HG02571 (cell line): ENCODE measurements at regions not wholly inside any gene's neighbourhood (a gene's known extent, or its start where the extent isn't known, plus 50 kb on each side); places are given as distances from the start of the nearest gene placed in this dataset.

Experiments
- ATAC-seq: cut with Tn5 transposase; IDR thresholded peaks from one replicate; pipeline ENCODE4 v1.9.1; 2021; ENCODE audit warnings: mild to moderate bottlenecking, moderate library complexity; ENCODE audit not compliant: unreplicated experiment

DNA sequence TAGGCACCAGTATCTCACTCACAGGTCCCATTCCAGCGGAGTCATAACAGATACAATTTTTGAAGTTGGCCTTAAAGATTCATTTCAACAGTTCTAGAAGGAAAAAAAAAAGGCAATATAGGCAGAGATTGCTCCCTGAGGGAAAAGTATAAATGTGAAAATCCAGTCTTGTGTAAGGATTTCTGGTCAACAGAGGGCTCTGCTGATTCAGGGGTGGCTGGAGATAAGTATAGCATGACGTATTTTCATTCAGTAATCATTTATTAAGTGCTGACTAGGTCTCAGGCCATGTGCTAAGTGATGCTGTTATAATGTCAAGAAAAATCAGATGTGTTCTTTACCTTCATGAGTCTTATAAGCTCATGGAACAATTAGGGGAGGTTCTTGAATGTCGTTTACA lies 377.3 kb upstream of the MEF2C start:
- no peak for ATAC-seq

DNA sequence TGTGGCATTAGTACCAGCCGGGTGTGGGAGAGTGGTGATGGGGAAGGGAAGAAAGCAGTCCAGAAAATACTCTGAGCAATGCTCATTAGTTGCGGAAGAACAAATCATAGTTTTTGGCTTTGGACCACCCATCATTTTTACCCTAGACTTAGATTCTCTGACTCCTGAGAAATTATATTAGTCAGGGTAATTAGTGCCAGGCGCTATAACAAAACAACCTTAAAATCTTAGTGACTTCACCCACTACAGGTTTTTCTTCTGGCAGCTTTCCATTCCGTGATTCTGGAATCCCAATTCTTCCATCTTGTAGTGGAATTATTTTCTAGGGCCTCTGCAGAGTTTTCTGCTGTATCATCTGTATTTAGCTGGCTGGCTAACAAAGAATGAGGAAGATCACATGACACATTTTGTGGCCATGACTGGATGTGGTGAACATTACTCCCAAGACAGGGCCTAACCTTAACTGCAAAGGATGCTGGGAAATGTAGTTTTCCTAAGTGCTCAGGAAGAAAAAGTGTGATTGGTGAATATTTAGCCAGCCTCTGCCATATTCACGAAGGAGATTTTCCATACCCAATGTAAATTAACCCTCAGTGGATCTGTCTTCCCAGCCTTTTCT lies 373.0 kb upstream of the MEF2C start:
- no peak for ATAC-seq

DNA sequence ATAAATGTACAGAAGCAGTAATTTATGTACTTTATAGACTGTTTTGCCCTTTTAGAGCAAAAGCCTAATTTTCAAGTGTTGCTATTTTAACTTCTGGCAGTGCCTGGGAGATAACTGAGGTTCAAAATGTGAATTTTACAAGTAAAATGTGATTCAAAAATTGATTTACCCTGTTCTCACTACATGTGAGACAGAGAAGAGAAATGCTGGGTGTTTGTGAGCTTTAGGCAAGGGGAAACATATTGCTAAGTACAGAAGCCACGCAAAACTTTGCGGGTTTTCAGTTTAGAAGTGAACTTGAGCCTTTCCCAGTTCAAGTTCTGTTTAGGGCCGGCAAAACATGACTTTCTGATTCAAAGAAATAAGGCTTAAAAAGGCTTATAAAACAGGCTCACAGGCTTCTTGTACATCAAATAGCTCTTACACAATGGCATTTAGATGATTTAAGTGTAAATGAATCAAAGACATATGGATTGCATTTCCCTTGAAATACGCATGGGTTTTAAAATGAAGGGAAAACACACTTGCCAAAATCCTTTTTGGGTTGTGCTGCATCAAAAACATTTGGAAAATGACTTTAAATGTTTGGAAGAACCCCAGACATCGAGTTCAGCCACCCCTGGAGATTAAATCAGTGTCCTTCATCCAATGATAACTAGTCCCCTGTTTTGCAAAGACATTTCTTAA lies 370.8 kb upstream of the MEF2C start:
- ATAC-seq = no peak

DNA sequence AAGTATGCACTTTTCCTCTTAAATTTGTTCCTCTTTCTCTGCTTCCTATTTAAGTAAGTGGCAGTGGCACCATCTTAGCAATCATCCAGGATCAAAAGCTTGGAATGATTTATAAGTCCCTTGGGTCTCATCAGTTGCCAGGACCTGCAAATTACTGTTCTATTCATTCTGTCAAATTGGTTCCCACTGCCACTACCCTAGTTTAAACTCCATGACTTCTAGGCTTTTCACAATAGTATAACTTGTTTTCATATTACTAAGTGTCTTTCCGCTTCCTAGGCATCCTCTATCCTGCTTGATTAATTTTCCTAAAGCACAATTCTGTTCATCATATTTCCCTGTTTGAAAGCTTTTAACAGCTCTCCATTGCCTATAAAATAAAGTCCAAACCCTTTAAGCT lies 363.9 kb upstream of the MEF2C start:
- ATAC-seq = no peak

DNA sequence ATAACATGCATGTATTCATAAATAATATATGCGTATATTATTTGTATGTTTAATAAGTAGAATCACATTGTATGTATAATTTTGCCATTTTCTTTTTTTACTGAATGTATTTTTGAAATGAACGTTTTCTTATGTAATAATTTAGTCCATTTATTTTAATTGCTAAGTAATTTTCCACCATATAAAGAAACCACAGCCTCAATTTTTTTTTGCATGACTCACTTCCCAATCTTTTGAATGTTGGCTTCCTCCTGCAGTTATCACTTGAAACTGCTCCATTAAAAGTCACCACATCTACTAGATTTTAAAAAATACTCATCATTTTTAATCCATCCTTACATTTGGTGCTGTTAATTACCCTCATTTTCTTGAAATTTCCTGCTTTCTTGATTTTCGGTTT lies 363.3 kb upstream of the MEF2C start:
- no peak for ATAC-seq

DNA sequence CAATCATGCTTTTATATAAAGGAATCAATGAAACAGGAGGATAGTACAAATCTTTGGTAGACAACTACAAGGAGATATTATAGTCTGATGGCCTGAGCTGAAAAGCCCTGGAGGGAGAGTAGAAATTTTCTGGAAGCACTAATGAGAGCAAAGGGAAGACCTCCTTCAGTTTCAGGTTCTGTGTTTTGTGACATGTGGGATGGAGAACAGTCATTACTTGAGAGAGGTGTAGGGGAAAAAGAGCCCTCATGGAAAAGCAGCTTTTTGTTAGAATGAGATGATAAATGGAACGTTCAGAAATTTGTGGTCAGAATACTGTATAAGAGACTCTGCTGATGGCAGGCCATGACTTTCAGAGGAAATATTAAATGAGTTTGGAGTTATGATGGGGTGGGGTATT lies 360.6 kb upstream of the MEF2C start:
- ATAC-seq = no peak

DNA sequence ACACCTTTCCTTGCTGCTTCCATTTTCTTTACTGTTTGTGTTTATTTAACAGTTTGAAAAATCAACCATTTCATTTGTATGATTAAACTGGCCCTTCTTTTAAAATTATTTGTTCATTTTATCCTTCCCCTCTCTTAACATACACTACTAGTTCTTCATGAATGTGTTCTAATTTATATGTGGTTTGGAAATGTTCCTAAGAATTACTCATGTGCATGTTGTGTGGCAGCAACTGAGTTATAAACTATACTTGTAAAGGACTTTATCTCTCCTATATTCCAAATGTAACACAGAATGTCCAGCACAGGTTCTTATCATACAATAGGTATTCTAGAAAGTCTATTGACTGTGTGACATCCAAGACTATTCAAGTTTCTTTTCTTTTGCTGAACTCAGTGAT lies 358.2 kb upstream of the MEF2C start:
- ATAC-seq = no peak

DNA sequence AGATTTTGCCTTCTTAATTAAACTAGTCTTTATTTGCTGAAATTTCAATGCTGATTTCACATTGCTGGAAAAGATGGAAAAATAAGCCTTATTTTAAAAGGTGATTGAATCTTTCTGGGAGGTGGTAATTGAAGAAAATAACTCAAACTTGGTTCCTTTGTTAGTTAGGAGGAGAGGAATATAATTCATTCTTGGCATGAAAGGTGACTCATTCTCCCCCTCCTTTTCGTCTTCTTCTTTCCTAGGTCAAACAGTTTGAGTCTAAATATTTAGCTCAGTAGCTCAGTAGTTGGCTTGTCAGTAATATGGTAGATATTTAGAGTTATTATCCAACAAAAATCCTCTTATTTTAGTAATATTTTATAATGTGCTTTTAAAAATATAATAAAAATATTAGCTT lies 353.9 kb upstream of the MEF2C start:
- no peak for ATAC-seq

DNA sequence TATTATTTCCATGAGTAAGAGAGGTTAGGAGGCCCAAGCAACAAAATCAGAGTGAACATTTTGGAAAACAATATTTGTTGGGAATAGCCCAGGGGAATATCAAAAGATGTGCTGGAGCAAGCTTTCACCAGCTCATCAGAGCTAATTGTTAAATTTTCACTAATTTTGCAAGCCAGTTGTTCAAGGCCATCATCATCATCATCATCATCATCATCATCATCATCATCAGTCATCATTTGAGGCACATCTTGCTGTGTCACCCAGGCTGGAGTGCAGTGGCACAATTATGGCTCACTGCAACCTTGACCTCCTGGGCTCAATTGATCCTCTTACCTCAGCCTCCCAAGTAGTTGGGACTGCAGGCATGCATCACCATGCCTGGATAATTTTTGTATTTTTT lies 350.5 kb upstream of the MEF2C start:
- ATAC-seq = no peak

DNA sequence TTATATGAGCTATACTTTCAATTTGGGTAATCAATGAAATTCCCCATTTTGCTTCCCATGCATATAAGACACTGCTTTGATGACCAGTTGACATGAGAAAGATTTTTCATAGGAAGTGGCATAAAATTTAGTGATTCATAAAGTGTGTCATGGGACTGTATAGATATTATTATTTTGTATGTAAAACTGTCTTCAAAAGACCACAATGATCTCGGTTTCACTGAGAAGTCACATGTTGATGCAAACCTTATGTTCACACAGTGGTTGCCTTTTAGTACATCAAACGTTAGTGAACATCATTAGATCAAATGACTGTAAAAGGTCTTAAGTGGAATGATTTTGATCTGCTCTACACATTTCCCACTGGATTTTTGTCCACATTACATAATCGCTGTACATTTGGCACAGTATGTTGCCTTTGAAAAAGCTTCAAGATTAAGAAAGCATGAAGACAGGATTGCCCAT lies 349.2 kb upstream of the MEF2C start:
- peak; percentile 95 for ATAC-seq

DNA sequence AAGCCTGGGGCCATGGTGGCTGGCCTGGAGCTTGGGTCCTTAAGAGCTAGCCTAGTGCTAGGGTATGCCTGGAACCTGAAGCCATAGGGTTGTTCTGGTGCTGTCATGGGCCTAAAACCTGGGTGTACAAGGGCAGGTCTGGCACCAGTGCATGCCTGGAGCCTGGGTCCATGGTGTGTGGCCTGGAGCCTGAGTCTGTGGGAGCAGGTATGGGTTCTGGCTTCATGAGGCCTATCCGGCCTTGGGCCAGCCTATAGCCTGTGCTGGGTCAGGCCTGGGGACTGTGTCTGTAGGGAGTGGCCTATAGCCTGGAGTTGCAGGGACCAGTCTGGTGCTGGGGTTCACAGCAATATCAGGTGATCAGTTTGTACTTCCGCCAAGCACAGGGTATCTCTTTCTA lies 347.2 kb upstream of the MEF2C start:
- no peak for ATAC-seq

DNA sequence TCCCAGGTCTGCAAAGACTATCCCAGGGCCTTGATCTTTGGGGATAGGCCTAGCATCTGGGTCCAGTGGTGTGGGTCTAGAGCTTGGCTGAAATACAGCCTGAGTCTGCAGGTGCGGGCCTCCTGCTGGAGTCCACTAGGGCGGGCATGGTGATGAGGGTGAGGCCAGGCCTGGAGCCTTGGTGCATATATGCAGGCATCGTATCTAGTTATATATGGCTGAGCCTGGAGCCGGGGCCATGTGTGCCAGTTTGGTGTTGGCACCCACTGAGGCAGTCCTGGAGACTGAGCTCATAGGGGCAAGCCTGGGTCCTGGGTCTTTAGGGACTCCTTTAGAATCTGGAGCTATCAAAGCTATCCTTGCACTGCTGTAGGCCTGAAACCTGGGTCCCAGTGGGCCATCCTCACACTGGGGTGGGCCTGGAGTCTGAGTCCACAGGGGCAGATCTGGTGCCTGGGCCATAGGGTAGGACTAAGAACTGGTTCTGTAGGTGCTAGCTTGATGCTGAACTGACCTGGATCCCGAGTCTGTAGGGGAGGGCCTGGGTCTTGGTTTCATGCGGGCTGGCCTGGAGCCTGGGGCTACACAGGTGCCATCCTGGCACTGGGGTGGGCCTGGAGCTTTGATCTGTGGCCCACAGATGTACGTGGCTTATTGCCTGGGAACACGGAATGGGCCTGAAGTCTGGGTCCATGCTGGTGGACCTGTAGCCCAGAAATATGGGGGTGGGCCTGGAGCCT lies 346.5 kb upstream of the MEF2C start:
- ATAC-seq = no peak

DNA sequence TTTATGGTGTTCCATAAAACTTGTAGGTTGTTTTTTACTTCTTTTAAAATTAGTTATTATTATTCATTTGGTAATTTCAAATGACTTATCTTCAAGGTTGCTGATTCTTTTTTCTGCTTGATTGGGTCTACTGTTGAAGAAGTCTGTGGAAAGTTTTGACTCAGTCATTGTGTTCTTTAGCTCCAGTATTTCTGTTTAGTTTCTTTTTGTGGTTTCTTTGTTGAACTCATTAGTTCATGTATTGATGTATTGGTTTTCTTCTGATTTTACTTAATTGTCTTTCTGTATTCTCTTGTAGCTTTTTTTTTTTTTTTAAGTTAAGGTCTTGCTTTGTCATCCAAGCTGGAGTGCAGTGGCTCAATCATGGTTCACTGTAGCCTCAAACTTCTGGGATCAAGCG lies 345.4 kb upstream of the MEF2C start:
- ATAC-seq = no peak

DNA sequence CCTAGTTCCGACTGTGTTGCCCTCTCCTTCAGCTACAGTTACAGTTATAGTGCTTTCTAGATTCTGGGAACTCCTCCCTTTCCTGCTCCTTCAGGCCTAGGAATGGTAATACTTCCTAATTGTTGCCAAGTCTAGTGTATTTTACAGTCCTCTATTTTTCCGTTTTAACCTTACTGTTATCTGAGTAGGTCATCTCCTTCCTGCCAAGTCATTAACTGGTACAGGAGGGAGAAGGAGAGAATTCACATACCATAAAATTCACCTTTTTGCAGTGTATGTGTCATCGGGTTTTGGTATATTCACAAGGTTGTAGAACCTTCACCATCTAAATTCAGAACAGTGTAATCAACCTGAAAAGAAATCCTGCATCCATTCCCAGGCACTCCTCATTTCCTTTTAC lies 335.4 kb upstream of the MEF2C start:
- ATAC-seq = no peak

DNA sequence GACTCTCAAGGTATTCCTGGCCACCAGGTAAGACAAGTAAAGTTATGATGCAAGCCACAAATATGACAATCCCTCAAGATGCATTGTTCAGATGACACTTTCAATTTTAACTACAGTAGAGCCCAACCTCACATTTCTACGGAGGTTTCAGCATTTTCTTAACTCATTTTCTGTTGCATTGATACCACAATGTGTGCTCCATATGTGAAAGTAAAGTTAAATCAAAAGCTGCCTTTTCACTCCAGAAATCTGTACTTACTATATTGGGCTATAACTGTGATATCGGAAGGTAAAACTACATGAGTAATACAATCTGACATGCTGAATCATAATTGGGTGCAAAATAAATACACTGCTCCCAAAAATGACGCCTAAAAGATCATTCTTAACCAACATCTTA lies 333.6 kb upstream of the MEF2C start:
- no peak for ATAC-seq

DNA sequence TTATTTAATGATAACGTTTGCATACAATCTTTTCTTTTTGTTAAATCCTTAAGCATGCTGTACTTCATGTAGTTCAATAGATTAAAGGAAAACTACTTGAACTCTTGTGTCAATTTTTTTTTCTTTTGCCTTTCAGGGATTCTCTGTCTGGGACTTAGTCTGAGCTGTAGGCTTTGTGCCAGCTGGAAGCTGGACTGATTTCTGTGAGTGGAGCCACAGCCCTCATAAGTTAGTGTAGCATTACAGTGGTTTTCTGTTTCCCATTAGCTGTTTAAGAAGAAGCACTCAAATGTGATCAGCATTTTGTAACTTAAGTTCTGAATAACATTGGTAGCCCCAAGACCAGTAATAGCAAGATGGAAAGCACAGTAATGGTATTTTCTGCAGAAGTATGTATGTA lies 330.6 kb upstream of the MEF2C start:
- ATAC-seq = no peak

DNA sequence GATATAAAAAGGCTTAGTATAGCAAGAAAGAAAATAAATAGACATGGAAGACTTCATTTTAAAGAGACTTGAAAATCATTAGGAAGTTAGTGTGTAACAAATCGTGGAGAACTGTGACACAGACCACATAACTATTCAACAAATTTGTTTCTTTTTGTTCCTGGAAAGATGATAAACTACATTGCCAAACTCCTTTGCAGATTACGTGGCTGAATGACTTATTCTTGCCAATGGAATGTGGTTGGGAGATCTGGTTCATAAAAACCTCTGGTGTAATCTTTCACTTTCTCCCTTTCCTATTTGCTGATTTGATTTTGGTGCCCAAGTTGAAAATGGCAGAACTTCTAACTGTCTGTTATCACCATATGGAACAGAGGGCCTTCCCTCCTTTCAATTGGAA lies 328.9 kb upstream of the MEF2C start:
- ATAC-seq = no peak

DNA sequence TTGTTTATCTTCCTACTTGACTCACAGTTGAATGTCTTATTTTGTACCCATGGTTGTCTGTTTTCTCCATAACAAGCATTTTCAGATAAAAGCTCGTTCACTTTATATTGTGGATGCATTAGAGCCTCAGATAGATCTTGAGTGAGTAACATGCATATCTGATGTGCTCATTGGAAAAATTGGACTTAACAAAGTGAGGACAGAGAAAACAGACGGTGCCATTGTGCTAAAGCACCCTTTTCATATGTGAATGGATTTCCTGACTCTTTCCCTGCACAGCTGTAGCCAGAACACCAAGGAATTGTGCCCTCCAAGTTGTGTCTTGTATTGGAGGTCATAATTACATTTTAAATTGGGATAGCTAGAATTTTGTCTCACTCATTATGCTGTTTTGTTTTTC lies 325.8 kb upstream of the MEF2C start:
- no peak for ATAC-seq

DNA sequence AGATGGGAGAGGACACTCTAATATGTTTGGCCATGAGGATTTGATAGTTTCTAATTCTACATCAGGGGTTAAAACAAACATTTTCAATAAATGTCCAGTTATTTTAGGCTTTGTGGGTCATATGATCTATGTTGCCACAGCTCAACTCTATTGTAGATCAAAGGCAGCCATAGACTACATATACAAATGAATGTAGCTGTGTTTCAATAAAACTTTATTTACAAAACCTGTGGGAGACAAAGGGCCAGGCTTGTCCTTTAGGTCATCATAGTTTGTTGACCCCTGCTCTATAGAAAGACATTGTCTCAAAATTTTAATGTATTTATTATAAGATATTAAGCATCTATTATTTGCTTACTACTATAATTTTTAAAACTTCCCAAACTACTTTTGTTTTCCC lies 325.4 kb upstream of the MEF2C start:
- ATAC-seq = no peak

DNA sequence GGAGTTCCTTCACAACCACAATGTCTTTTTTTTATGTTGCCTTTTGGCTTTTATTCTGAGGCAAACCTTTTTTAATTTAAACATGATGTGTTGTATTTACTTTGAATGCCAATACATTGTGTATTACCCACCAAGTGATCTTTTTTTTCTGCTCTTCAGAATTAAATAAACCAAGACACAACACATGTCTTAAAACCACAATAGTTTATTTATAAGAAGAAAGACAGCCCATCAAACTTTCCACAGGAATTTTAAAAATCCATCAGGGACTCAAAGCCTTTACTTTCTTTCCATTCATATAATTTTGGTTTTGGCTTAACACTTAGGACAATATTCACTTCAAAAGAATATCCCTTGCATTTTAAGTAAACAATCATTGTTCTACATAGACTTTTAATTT lies 321.8 kb upstream of the MEF2C start:
- no peak for ATAC-seq

DNA sequence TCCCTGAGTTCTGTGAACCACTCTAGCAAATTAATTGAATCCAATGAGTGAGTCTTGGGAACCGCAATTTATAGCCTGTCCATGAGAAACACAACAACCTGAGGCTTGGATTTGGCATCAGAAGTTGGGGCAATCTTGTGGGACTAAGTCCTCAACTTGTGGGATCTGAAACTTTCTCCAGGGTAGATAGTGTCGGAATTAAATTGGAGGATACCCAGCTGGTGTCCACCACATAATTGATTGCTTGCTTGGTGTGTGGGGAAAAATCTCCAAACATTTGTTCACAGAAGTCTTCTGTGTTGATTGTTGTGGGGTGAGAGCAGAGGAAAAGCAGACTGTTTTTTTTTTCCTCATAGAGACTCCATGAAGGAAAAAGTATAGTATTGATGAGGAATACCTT lies 320.6 kb upstream of the MEF2C start:
- no peak for ATAC-seq

DNA sequence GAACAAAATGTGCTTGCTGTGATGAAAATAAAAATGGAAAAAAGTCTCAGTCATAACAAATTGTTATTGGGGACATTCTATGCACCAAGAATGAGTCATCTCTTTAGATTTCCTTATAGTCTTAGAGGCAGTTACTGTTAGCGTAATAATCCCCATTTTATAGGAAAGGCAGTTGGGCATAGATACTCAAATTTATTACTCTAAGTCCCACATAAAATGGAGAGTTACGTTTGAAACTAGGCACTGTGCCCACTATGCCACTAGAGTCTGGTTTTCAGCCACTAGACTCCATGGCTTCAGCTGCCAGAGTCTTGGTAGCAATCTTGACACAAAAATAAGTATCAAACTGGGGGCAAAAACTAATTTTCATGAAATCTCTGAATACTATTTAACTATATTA lies 317.9 kb upstream of the MEF2C start:
- no peak for ATAC-seq
